ENCODE measurements at regions not wholly inside any gene's neighbourhood (a gene's known extent, or its start where the extent isn't known, plus 50 kb on each side); places are given as distances from the start of the nearest gene placed in this dataset.

DNA sequence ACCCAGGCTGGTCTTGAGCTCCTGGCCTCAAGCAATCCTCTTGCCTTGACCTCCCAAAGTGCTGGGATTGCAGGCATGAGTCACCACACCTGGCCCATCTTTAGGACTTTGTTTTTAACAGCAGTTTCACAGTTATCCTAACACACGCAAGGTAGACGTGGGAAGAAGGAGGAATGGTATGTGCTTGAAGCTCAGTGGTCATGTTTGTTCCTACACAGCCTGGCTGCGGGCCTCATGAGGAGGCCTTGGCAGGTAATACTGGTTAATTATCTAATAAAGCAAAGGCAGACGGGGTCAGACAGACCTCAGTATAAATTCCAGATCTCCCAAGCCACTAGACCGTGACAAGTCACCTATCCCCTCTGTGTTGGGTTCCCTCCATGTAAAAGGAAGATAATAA, 271.8 kb downstream of the PCNX1 start:
- DNase-seq (no peak), ATAC-seq (ENCODE audit: insufficient read depth, low FRiP score) (no peak)
- Histone ChIP-seq H3K9me3 (ENCODE audit: control insufficient read depth in 4 of 4, insufficient read depth in 3 of 4, low read length in 3 of 4) (no peaks in the 10 kb centered on the region), H3K36me3 (ENCODE audit: control insufficient read depth in 4 of 4, insufficient read depth in 4 of 4, low read length in 4 of 4) (no peaks in the 10 kb centered on the region), H3K27ac (ENCODE audit: low read depth in 1 of 2, low read length in 1 of 2) (no peak overlapping the region), H3K9ac (ENCODE audit: insufficient read depth in 1 of 2, low read length in 2 of 2) (no peak overlapping the region), H3K4me3 (no peak overlapping the region), H3K27me3 (ENCODE audit: control insufficient read depth in 3 of 3, insufficient read depth in 3 of 3, low read length in 2 of 3) (no peaks in the 10 kb centered on the region), H3K4me1 (ENCODE audit: control insufficient read depth in 5 of 5, insufficient read depth in 5 of 5, low read length in 5 of 5) (peaks cover 0 to 8% (median 0%) of the 10 kb centered on the region in 5 donors)
- 88 to 93% methylated on average over 5 of the region's 5 CpGs for WGBS, 2 donors
- TF ChIP-seq, protein P1, sequence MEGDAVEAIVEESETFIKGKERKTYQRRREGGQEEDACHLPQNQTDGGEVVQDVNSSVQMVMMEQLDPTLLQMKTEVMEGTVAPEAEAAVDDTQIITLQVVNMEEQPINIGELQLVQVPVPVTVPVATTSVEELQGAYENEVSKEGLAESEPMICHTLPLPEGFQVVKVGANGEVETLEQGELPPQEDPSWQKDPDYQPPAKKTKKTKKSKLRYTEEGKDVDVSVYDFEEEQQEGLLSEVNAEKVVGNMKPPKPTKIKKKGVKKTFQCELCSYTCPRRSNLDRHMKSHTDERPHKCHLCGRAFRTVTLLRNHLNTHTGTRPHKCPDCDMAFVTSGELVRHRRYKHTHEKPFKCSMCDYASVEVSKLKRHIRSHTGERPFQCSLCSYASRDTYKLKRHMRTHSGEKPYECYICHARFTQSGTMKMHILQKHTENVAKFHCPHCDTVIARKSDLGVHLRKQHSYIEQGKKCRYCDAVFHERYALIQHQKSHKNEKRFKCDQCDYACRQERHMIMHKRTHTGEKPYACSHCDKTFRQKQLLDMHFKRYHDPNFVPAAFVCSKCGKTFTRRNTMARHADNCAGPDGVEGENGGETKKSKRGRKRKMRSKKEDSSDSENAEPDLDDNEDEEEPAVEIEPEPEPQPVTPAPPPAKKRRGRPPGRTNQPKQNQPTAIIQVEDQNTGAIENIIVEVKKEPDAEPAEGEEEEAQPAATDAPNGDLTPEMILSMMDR (IDR thresholded peaks at IDR 0.05; ENCODE audit: control extremely low read depth, extremely low read depth): no peak

GRCh38 chr14:71180397-71180796, 273.1 kb downstream of the PCNX1 start:
- H3K4me1 ChIP-seq (ENCODE audit: control insufficient read depth in 5 of 5, insufficient read depth in 5 of 5, low read length in 5 of 5): peaks cover 0 to 16% (median 0%) of the 10 kb centered on the region in 5 donors
- H3K9ac ChIP-seq (ENCODE audit: insufficient read depth in 1 of 2, low read length in 2 of 2): no peak overlapping the region
- no peak overlapping the region for H3K27ac ChIP-seq (ENCODE audit: low read depth in 1 of 2, low read length in 1 of 2)
- DNase-seq (no peak), ATAC-seq (ENCODE audit: insufficient read depth, low FRiP score) (no peak)
- 87 to 89% methylated on average over 5 of the region's 5 CpGs for WGBS, 2 donors
- no peak overlapping the region for H3K4me3 ChIP-seq
- TF ChIP-seq, protein P1 (IDR thresholded peaks at IDR 0.05; ENCODE audit: control extremely low read depth, extremely low read depth): no peak
- no peaks in the 10 kb centered on the region for H3K36me3 ChIP-seq (ENCODE audit: control insufficient read depth in 4 of 4, insufficient read depth in 4 of 4, low read length in 4 of 4)
- H3K27me3 ChIP-seq (ENCODE audit: control insufficient read depth in 3 of 3, insufficient read depth in 3 of 3, low read length in 2 of 3): no peaks in the 10 kb centered on the region
- no peaks in the 10 kb centered on the region for H3K9me3 ChIP-seq (ENCODE audit: control insufficient read depth in 4 of 4, insufficient read depth in 3 of 4, low read length in 3 of 4)

GRCh38 chr14:71181215-71182003, 274.1 kb downstream of the PCNX1 start:
- TF ChIP-seq, protein P1 (IDR thresholded peaks at IDR 0.05; ENCODE audit: control extremely low read depth, extremely low read depth): no peak
- H3K9me3 ChIP-seq (ENCODE audit: control insufficient read depth in 4 of 4, insufficient read depth in 3 of 4, low read length in 3 of 4): no peaks in the 10 kb centered on the region
- no peak overlapping the region for H3K4me3 ChIP-seq
- no peaks in the 10 kb centered on the region for H3K36me3 ChIP-seq (ENCODE audit: control insufficient read depth in 4 of 4, insufficient read depth in 4 of 4, low read length in 4 of 4)
- H3K4me1 ChIP-seq (ENCODE audit: control insufficient read depth in 5 of 5, insufficient read depth in 5 of 5, low read length in 5 of 5): peaks cover 0 to 16% (median 0%) of the 10 kb centered on the region in 5 donors
- no peak for DNase-seq
- H3K9ac ChIP-seq (ENCODE audit: insufficient read depth in 1 of 2, low read length in 2 of 2): no peak overlapping the region
- no peak overlapping the region for H3K27ac ChIP-seq (ENCODE audit: low read depth in 1 of 2, low read length in 1 of 2)
- WGBS, 2 donors: 91 to 92% methylated on average over 23 of the region's 23 CpGs
- no peaks in the 10 kb centered on the region for H3K27me3 ChIP-seq (ENCODE audit: control insufficient read depth in 3 of 3, insufficient read depth in 3 of 3, low read length in 2 of 3)
- no peak for ATAC-seq (ENCODE audit: insufficient read depth, low FRiP score)

Measured in lung (tissue), 11 donors.